A673 (cell line): ENCODE measurements at regions not wholly inside any gene's neighbourhood (a gene's known extent, or its start where the extent isn't known, plus 50 kb on each side); places are given as distances from the start of the nearest gene placed in this dataset.

Source experiments
- BruUV-seq: library from RNA; stranded (reverse); fragments of 400-500 nt; replicated peaks from 2 replicates; lab custom pipeline; 2021; lab: Mats Ljungman, UMichigan
- CTCF ChIA-PET: fragments of 300-600 bp; sonication (Branson Sonifier 250); formaldehyde crosslinking; loops from one replicate; lab custom pipeline; 2022; ENCODE audit warnings: antibody characterized with exemption; lab: Charles Lee
- POLR2A ChIA-PET: fragments of 300-600 bp; sonication (Branson Sonifier 250); formaldehyde crosslinking; loops from one replicate; lab custom pipeline; 2022; ENCODE audit warnings: antibody characterized with exemption; ENCODE audit not compliant: low non-redundant PET; lab: Charles Lee
- DNase-seq: peaks from one replicate; pipeline ENCODE4 v3.0.0-alpha.2; 2015; ENCODE audit warnings: low spot score
- H3K27ac ChIP-seq: fragments of 200-600 bp; sonication (generic); 2 replicates; pipeline ENCODE4 v1.5.1; 2016; ENCODE audit warnings: mixed run types, low read depth, mild to moderate bottlenecking, mixed read lengths, antibody characterized with exemption, low read length; ENCODE audit not compliant: poor library complexity, severe bottlenecking
- H3K27me3 ChIP-seq: fragments of 200-600 bp; sonication (generic); replicated peaks from 2 replicates; pipeline ENCODE4 v1.6.1; 2017; ENCODE audit warnings: mixed run types, low read depth, mild to moderate bottlenecking, mixed read lengths, antibody characterized with exemption, low read length; ENCODE audit not compliant: insufficient read depth, poor library complexity
- H3K36me3 ChIP-seq: fragments of 200-600 bp; sonication (generic); 2 replicates; pipeline ENCODE4 v1.6.1; 2016; ENCODE audit warnings: mixed run types, mild to moderate bottlenecking, mixed read lengths, antibody characterized with exemption, low read length; ENCODE audit not compliant: insufficient read depth, poor library complexity, severe bottlenecking
- H3K4me1 ChIP-seq: fragments of 200-600 bp; sonication (generic); 2 replicates; pipeline ENCODE4 v1.6.1; 2017; ENCODE audit warnings: mixed run types, mild to moderate bottlenecking, mixed read lengths, antibody characterized with exemption, low read length; ENCODE audit not compliant: insufficient read depth, poor library complexity, severe bottlenecking
- H3K4me3 ChIP-seq: fragments of 200-600 bp; sonication (generic); 2 replicates; pipeline ENCODE4 v1.5.1; 2016; ENCODE audit warnings: low read depth, mixed run types, mild to moderate bottlenecking, mixed read lengths, low read length; ENCODE audit not compliant: poor library complexity, severe bottlenecking
- H3K9me3 ChIP-seq: fragments of 200-600 bp; sonication (generic); 2 replicates; pipeline ENCODE4 v1.6.1; 2016; ENCODE audit warnings: mixed run types, low read depth, mild to moderate bottlenecking, mixed read lengths, antibody characterized with exemption, low read length; ENCODE audit not compliant: poor library complexity, severe bottlenecking
- CTCF ChIP-seq: fragments of 300-800, 200-600 bp; sonication (generic); conservative IDR thresholded peaks from 2 replicates; pipeline ENCODE4 v1.5.1; 2017; ENCODE audit warnings: low read depth, mild to moderate bottlenecking, antibody characterized with exemption, low read length, moderate library complexity, mixed read lengths
- EZH2 ChIP-seq: fragments of 200-600 bp; sonication (generic); IDR thresholded peaks from 2 replicates; pipeline ENCODE4 v1.6.1; 2017; ENCODE audit warnings: borderline replicate concordance, low read depth, mild to moderate bottlenecking, mixed read lengths, antibody characterized with exemption, low read length; ENCODE audit not compliant: poor library complexity, severe bottlenecking
- intact Hi-C: fragments of 100-400 bp; cut with micrococcal nuclease; formaldehyde crosslinking; loops from one replicate; pipeline ENCODE4 v1.10.0; 2022; ENCODE audit not compliant: unreplicated experiment

GRCh38 chr4:16439768-16440167, 213.5 kb upstream of the TAPT1 start:
- no peak overlapping the region for H3K4me3 ChIP-seq
- H3K27me3 ChIP-seq: no peaks in the 10 kb centered on the region
- POLR2A ChIA-PET: no interaction called here
- H3K36me3 ChIP-seq: no peaks in the 10 kb centered on the region
- no peak for DNase-seq
- CTCF ChIA-PET: no interaction called here
- TF ChIP-seq EZH2 (no peak), CTCF (no peak)
- no peaks in the 10 kb centered on the region for H3K4me1 ChIP-seq
- no TSS peak for BruUV-seq
- H3K9me3 ChIP-seq: no peaks in the 10 kb centered on the region
- no peak overlapping the region for H3K27ac ChIP-seq
- intact Hi-C loops: loop anchor here (10.0 kb wide), 2 partner anchors 415 to 1005 kb away; no protein-coding TSS in a partner anchor

GRCh38 chr4:16438986-16439385, 212.7 kb upstream of the TAPT1 start:
- Histone ChIP-seq H3K27ac (no peak overlapping the region), H3K4me3 (no peak overlapping the region), H3K36me3 (no peaks in the 10 kb centered on the region), H3K9me3 (no peaks in the 10 kb centered on the region), H3K27me3 (no peaks in the 10 kb centered on the region), H3K4me1 (no peaks in the 10 kb centered on the region)
- intact Hi-C loops: no loop called here
- no TSS peak for BruUV-seq
- POLR2A ChIA-PET: no interaction called here
- CTCF ChIA-PET: no interaction called here
- DNase-seq: no peak
- TF ChIP-seq CTCF (no peak), EZH2 (no peak)

- H3K9me3 ChIP-seq: no peaks in the 10 kb centered on the region
- H3K4me3 ChIP-seq: no peak overlapping the region
- no peak overlapping the region for H3K27ac ChIP-seq
- no peaks in the 10 kb centered on the region for H3K36me3 ChIP-seq
- intact Hi-C loops: no loop called here
- no TSS peak for BruUV-seq
- POLR2A ChIA-PET: no interaction called here
- TF ChIP-seq EZH2 (no peak), CTCF (no peak)
- CTCF ChIA-PET: no interaction called here
- H3K4me1 ChIP-seq: no peaks in the 10 kb centered on the region
- no peak for DNase-seq
- H3K27me3 ChIP-seq: no peaks in the 10 kb centered on the region
Observed at GRCh38 chr4:16437836-16438235, 211.6 kb upstream of the TAPT1 start.
